ENCODE measurements at regions not wholly inside any gene's neighbourhood (a gene's known extent, or its start where the extent isn't known, plus 50 kb on each side); places are given as distances from the start of the nearest gene placed in this dataset.
"Not testable (repeated sequence)": the region's sequence is repeated elsewhere in the genome, so short reads cannot be mapped to it uniquely, and the experiment has no call there.

DNA sequence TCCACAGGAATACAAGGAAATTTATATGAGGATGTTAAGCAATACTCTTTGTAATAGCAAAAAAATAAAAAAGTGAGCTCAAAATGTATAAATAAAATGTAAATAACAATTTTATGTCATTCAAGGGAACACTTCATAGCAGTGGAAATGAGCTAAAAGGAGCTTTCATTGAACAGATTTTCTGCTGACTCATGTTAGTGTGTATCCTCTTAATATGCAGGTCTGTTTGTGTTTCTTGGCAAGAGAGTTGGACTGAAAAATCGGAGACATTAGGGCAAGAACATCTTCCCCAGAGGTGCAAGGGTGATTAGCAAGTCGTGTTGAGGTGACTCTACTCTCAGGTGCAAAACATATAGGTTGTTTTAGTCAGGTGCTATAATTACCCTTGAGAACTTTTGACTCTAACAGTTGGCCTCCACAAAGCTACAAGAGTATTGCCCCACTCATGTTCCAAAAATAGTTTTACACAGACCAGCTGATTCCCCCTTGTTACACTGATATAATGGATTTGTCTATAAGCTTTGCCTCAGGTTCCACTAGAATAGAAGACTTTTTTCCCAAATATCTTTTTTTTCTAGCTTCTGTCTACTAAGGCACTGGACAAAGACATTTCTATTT lies 702.9 kb downstream of the TENT5A start:
- DNase-seq (ENCODE audit: low spot score) (no peak), ATAC-seq (ENCODE audit: low FRiP score) (no peak)
- TF ChIP-seq, protein P1, sequence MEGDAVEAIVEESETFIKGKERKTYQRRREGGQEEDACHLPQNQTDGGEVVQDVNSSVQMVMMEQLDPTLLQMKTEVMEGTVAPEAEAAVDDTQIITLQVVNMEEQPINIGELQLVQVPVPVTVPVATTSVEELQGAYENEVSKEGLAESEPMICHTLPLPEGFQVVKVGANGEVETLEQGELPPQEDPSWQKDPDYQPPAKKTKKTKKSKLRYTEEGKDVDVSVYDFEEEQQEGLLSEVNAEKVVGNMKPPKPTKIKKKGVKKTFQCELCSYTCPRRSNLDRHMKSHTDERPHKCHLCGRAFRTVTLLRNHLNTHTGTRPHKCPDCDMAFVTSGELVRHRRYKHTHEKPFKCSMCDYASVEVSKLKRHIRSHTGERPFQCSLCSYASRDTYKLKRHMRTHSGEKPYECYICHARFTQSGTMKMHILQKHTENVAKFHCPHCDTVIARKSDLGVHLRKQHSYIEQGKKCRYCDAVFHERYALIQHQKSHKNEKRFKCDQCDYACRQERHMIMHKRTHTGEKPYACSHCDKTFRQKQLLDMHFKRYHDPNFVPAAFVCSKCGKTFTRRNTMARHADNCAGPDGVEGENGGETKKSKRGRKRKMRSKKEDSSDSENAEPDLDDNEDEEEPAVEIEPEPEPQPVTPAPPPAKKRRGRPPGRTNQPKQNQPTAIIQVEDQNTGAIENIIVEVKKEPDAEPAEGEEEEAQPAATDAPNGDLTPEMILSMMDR (IDR thresholded peaks at IDR 0.05): no peak

DNA sequence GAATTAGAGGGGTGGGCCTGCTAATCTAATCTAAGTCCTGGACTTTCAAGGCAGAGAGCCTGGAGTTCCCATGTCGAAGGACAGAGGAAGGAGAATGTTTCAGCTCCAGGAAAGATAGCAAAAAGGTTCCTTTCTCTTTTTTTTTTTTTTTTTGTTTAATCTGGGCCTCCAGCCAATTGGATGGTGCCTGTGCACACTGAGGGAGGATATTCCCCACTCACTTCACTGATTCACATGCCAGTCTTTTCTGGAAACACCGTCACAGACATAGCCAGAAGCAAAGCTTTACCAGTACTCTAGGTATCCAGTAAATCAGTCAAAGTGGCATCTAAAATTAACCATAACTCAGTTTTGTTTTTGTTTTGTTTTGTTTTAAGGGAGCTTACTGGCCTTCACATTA lies 721.1 kb downstream of the TENT5A start:
- TF ChIP-seq, protein P1 (IDR thresholded peaks at IDR 0.05): no peak
- ATAC-seq (ENCODE audit: low FRiP score) (no peak), DNase-seq (ENCODE audit: low spot score) (no peak)

DNA sequence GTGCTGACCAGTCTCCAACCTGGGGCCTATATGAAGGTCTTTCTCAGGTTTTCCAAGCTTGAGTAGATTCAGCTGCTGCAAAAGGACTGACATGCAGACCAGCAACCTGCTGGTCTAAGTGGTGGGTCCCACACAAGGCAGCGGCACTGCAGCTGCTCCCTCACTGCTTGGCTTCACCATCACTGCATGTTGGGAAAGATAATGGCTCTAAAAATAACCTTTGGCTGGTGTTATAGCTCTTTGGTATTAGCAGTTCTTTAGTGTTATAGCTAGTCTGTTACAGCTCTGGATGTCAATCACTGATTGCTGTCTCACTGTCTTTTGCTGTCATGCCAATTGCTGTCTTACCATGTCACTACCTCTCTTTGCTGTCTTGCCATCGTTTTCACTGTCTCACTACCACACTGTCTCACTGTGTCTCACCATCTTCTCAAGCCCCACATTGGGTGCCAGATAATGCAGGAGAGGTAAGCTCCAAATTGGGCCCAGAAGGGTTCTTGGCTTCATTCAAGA lies 726.4 kb downstream of the TENT5A start:
- ATAC-seq (ENCODE audit: low FRiP score) (no peak), DNase-seq (ENCODE audit: low spot score) (no peak)
- TF ChIP-seq, protein P1 (IDR thresholded peaks at IDR 0.05): no peak

DNA sequence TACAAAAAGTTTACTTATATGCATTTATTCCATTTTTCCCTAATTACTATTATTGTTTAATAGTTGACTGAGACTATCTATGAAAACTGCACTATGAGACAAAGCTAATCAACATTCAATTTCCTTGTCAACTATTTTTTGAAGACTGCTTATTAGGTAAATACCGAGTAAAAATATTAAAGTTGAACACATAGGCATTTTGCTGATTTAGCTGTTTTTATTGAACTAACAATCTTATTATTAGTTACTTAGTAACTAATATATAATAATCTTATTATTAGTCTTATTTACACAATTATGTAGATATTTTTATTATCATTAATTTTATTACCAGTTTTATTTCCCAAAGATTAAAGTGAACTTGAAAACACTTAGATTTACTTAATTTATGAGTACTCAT lies 728.8 kb downstream of the TENT5A start:
- DNase-seq (ENCODE audit: low spot score) (no peak), ATAC-seq (ENCODE audit: low FRiP score) (no peak)
- TF ChIP-seq, protein P1 (IDR thresholded peaks at IDR 0.05): no peak

DNA sequence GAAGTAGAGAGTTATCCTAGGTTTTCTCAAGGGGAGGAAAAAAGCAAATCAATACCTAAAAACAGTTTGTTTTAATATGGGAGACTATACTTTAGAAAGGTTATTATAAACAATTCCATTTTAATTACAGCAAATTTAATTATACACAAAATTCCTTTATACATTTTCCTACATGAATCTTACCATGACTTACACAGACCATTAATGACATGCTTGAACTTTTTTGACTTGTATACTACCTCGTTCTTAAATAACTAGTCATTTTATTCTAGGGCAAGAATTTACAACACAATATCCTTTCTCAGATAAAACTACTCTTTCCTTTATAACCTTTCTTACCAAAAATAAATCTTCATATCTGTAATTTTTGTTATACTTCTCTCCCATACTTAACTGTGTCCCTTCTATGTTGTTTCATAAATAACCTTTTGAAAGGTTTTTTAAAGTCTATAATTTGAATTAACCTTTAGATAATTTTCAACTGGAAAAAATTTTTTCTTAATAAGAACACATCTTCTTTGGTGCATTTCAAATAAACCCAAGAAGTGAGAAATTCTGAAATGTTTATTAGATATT lies 729.4 kb downstream of the TENT5A start:
- no peak for ATAC-seq (ENCODE audit: low FRiP score)
- TF ChIP-seq, protein P1 (IDR thresholded peaks at IDR 0.05): no peak
- no peak for DNase-seq (ENCODE audit: low spot score)

DNA sequence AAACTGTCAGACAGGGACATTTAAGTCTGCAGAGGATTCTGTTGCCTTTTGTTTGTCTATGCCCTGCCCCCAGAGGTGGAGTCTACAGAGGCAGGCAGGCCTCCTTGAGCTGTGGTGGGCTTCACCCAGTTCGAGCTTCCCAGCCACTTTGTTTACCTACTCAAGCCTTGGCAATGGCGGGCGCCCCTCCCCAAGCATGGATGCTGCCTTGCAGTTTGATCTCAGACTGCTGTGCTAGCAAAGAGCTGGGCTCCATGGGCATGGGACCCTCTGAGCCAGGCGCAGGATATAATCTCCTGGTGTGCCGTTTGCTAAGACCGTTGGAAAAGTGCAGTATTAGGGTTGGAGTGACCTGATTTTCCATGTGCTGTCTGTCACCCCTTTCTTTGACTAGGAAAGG lies 734.9 kb downstream of the TENT5A start:
- not testable (repeated sequence) for ATAC-seq (ENCODE audit: low FRiP score); DNase-seq (ENCODE audit: low spot score)

DNA sequence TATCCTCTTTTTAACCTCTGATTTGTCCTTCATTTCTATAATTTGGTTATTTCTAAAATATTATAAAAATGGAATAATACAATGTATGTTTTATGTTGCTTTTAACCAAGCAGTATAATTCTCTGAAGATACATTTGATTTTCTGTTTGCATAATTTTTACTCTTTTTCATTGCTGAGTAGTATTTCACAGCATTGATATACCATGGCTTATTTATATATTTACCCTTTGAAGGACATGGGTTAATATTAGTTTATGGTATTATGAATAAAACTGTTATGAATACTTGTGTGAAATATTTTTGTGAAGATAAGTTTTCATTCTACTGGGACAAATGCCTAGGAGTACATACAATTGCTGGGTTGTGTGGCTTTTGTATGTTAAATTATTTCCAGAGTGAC lies 748.6 kb downstream of the TENT5A start:
- no peak for DNase-seq (ENCODE audit: low spot score)
- ATAC-seq (ENCODE audit: low FRiP score): no peak
- TF ChIP-seq, protein P1 (IDR thresholded peaks at IDR 0.05): no peak
